Skeletal muscle tissue (tissue), 3 donors: ENCODE measurements at regions not wholly inside any gene's neighbourhood (a gene's known extent, or its start where the extent isn't known, plus 50 kb on each side); places are given as distances from the start of the nearest gene placed in this dataset.

Experiments
- H3K27ac ChIP-seq: one replicate; pipeline ENCODE4 v1.7.0; 2013; ENCODE audit warnings: mild to moderate bottlenecking, low read depth, low read length, inconsistent platforms
- H3K27me3 ChIP-seq, 3 donors: one replicate each; pipeline ENCODE4 v1.7.0; 2013; ENCODE audit warnings: low read length in 3 of 3; ENCODE audit not compliant: control insufficient read depth in 3 of 3, insufficient read depth in 3 of 3
- H3K36me3 ChIP-seq, 3 donors: one replicate each; pipeline ENCODE4 v1.7.0; 2013; ENCODE audit warnings: low read length in 3 of 3; ENCODE audit not compliant: control insufficient read depth in 3 of 3, insufficient read depth in 3 of 3
- H3K4me1 ChIP-seq, 3 donors: one replicate each; pipeline ENCODE4 v1.7.0; 2013; ENCODE audit warnings: low read length in 3 of 3, mild to moderate bottlenecking in 3 of 3; ENCODE audit not compliant: control insufficient read depth in 3 of 3, insufficient read depth in 3 of 3
- H3K4me3 ChIP-seq, 3 donors: one replicate each; pipeline ENCODE4 v1.7.0; 2013; ENCODE audit warnings: low read length in 3 of 3
- H3K9ac ChIP-seq, 3 donors: one replicate each; pipeline ENCODE4 v1.7.0; 2013; ENCODE audit warnings: low read length in 3 of 3, mild to moderate bottlenecking in 3 of 3, moderate library complexity in 2 of 3, low read depth in 1 of 3
- H3K9me3 ChIP-seq, 3 donors: one replicate each; pipeline ENCODE4 v1.7.0; 2013; ENCODE audit warnings: low read length in 3 of 3; ENCODE audit not compliant: control insufficient read depth in 3 of 3
- donor health status: Osteomylitis.

DNA sequence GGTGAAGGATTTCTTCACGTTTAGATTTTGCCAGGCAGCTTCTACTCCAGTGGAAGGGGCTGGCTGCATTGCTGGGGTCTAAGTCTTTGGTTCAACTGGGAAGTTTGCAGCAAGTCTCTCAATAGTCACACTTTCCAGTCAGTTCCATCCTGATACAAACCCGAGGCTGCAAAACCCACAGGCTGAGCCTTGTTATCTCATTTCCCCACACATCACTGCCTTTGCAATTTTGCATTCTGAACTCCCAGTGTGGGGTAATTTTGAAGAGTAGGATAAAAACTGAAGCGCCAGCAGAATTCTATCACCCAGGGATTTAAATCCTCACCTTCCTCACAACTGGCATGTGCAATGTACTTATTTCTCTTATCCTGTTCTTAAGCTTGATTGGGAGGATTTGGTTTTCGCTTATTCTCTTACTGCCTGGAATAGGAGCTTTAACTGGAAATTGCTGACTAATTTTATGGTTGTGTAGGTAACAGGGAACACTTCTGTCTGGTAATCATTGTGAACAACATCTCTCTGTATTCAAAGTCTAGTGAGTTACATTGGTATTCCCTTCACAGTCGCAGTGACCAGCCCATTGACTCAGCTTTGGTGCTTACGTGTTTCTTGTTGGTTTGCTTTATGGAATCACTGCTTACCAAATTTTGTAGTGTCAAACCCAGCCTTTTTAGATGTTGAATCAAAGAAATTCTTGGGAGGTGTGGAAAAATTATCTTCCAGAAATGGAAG lies 142.0 kb upstream of the TOPAZ1 start:
- Histone ChIP-seq H3K9ac (no peak overlapping the region), H3K4me3 (no peak overlapping the region), H3K27ac (no peak overlapping the region), H3K36me3 (no peaks in the 10 kb centered on the region), H3K9me3 (no peaks in the 10 kb centered on the region), H3K4me1 (no peaks in the 10 kb centered on the region), H3K27me3 (peaks cover 4 to 8% (median 7%) of the 10 kb centered on the region in 3 donors)

GRCh38 chr3:44100298-44100695 lies 141.4 kb upstream of the TOPAZ1 start:
- Histone ChIP-seq H3K4me1 (no peaks in the 10 kb centered on the region), H3K27ac (no peak overlapping the region), H3K27me3 (peaks cover 4 to 8% (median 7%) of the 10 kb centered on the region in 3 donors), H3K4me3 (no peak overlapping the region), H3K9me3 (no peaks in the 10 kb centered on the region), H3K36me3 (no peaks in the 10 kb centered on the region), H3K9ac (no peak overlapping the region)

- Histone ChIP-seq H3K9ac (no peak overlapping the region), H3K4me3 (no peak overlapping the region), H3K9me3 (no peaks in the 10 kb centered on the region), H3K36me3 (no peaks in the 10 kb centered on the region), H3K27me3 (peaks cover 4 to 12% (median 11%) of the 10 kb centered on the region in 3 donors), H3K27ac (no peak overlapping the region), H3K4me1 (no peaks in the 10 kb centered on the region)
These were observed 137.6 kb upstream of the TOPAZ1 start for GRCh38 chr3:44104043-44104442.

DNA sequence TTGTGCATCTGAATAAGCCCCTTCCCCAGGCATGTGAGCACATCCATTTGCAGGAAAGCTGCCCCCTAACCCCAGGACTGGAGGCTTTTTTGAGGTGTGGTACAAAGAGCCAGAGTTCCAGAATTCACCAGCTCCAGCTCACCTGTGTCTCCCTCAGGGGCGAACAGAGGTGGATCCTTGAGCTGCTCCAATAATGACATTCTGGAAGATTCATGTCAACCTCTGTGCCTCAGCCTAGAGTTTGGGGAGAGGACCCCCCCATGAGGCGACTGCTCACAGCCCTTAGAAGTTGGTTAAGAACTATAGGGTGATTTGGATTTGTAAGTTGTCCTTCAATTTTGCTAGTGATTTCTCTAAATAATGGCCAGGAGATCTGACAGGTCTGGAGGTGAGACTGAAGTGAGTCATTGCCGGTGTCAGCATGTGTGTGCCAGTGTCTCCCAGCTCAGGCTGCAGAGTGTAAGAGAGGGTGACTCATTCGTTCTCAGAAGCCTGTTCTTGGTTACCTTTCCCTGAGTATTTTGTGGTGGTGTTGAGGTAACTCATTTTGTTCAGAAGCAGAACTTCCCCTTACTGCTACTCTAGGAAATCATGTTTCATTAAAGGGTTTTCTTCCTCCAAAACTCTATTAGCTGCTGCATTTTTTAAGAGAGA lies 136.9 kb upstream of the TOPAZ1 start:
- no peaks in the 10 kb centered on the region for H3K4me1 ChIP-seq
- H3K27me3 ChIP-seq = peaks cover 4 to 12% (median 11%) of the 10 kb centered on the region in 3 donors
- H3K9me3 ChIP-seq = no peaks in the 10 kb centered on the region
- H3K9ac ChIP-seq = no peak overlapping the region
- no peak overlapping the region for H3K27ac ChIP-seq
- no peaks in the 10 kb centered on the region for H3K36me3 ChIP-seq
- no peak overlapping the region for H3K4me3 ChIP-seq

DNA sequence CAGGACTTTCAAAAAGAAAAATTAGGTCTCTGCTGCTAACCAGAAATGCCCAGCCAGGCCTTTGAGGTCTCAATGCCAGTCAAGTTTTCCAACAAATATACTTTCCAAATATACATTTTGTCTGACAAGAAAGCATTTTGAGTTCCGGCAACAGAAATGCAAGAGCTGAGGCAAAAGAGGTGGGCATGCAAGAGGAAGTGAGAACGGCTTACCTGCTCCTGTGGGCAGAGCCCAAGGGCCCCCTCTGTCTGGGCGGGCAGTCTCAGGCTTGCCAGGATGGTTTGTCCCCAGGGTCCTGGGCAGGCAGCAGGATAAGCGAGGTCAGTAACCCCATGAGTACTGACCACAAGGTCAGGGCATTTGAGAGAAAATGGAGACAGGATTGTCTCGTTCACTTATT lies 136.1 kb upstream of the TOPAZ1 start:
- H3K9me3 ChIP-seq = no peaks in the 10 kb centered on the region
- no peak overlapping the region for H3K27ac ChIP-seq
- no peaks in the 10 kb centered on the region for H3K36me3 ChIP-seq
- no peaks in the 10 kb centered on the region for H3K4me1 ChIP-seq
- H3K9ac ChIP-seq = no peak overlapping the region
- no peak overlapping the region for H3K4me3 ChIP-seq
- H3K27me3 ChIP-seq = peaks cover 4 to 12% (median 10%) of the 10 kb centered on the region in 3 donors

DNA sequence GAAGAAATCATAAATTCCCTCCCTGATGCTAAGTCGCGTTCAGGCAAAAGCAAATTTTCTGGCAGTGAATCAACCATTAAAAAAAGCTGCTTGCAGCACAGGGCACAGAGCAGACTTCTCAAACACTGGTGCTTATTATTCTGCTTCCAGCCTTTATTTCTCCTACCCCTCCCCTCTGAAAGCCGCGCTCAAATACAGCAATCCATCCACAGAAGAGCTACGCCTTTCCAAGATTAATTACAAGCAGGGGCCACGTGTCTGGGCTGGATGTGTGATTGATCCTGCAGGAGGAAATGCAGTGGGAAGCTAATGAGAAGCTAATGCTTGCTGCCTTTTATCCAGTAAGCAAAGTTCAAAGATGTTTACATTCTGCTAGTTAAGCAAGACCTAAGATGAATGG lies 134.9 kb upstream of the TOPAZ1 start:
- no peak overlapping the region for H3K9ac ChIP-seq
- H3K9me3 ChIP-seq = no peaks in the 10 kb centered on the region
- H3K4me3 ChIP-seq = no peak overlapping the region
- no peaks in the 10 kb centered on the region for H3K4me1 ChIP-seq
- no peak overlapping the region for H3K27ac ChIP-seq
- peaks cover 4 to 7% (median 4%) of the 10 kb centered on the region in 3 donors for H3K27me3 ChIP-seq
- no peaks in the 10 kb centered on the region for H3K36me3 ChIP-seq

GRCh38 chr3:44108481-44108880 lies 133.2 kb upstream of the TOPAZ1 start:
- H3K9ac ChIP-seq = no peak overlapping the region
- no peaks in the 10 kb centered on the region for H3K9me3 ChIP-seq
- H3K27ac ChIP-seq = no peak overlapping the region
- peaks cover 4 to 12% (median 4%) of the 10 kb centered on the region in 3 donors for H3K27me3 ChIP-seq
- H3K4me1 ChIP-seq = no peaks in the 10 kb centered on the region
- H3K36me3 ChIP-seq = no peaks in the 10 kb centered on the region
- H3K4me3 ChIP-seq = no peak overlapping the region

GRCh38 chr3:44109771-44110361 lies 131.8 kb upstream of the TOPAZ1 start:
- no peak overlapping the region for H3K27ac ChIP-seq
- no peaks in the 10 kb centered on the region for H3K36me3 ChIP-seq
- H3K4me3 ChIP-seq = no peak overlapping the region
- H3K9ac ChIP-seq = no peak overlapping the region
- no peaks in the 10 kb centered on the region for H3K4me1 ChIP-seq
- peaks cover 0 to 19% (median 12%) of the 10 kb centered on the region in 3 donors for H3K27me3 ChIP-seq
- no peaks in the 10 kb centered on the region for H3K9me3 ChIP-seq

- Histone ChIP-seq H3K9ac (no peak overlapping the region), H3K4me1 (no peaks in the 10 kb centered on the region), H3K27me3 (peaks cover 0 to 19% (median 14%) of the 10 kb centered on the region in 3 donors), H3K27ac (no peak overlapping the region), H3K9me3 (no peaks in the 10 kb centered on the region), H3K4me3 (no peak overlapping the region), H3K36me3 (no peaks in the 10 kb centered on the region)
These were observed 131.0 kb upstream of the TOPAZ1 start for GRCh38 chr3:44110648-44111047.

- Histone ChIP-seq H3K4me3 (no peak overlapping the region), H3K9ac (no peak overlapping the region), H3K36me3 (no peaks in the 10 kb centered on the region), H3K4me1 (no peaks in the 10 kb centered on the region), H3K9me3 (no peaks in the 10 kb centered on the region), H3K27ac (no peak overlapping the region), H3K27me3 (peaks cover 0 to 22% (median 14%) of the 10 kb centered on the region in 3 donors)
These were observed 130.2 kb upstream of the TOPAZ1 start for GRCh38 chr3:44111482-44111881.
